HG03442 (cell line): ENCODE measurements at regions not wholly inside any gene's neighbourhood (a gene's known extent, or its start where the extent isn't known, plus 50 kb on each side); places are given as distances from the start of the nearest gene placed in this dataset.

Source experiments
- ATAC-seq: cut with Tn5 transposase; IDR thresholded peaks from one replicate; pipeline ENCODE4 v1.9.1; 2021; ENCODE audit warnings: mild to moderate bottlenecking, moderate library complexity; ENCODE audit not compliant: unreplicated experiment

- ATAC-seq, result no peak
Measured at GRCh38 chr13:71090990-71091389, 776.0 kb downstream of the DACH1 start.

- no peak for ATAC-seq
Measured at GRCh38 chr13:71089056-71089455, 777.9 kb downstream of the DACH1 start.

- ATAC-seq, result no peak
Measured at GRCh38 chr13:71087432-71087831, 779.6 kb downstream of the DACH1 start.

GRCh38 chr13:71087006-71087405 is 780.0 kb downstream of the DACH1 start:
- no peak for ATAC-seq

GRCh38 chr13:71082631-71083030 is 784.4 kb downstream of the DACH1 start:
- ATAC-seq, result no peak

GRCh38 chr13:71079638-71080037 is 787.4 kb downstream of the DACH1 start:
- no peak for ATAC-seq

GRCh38 chr13:71068041-71068440 is 799.0 kb downstream of the DACH1 start:
- ATAC-seq, result no peak

- no peak for ATAC-seq
Measured at GRCh38 chr13:71067165-71067815, 799.7 kb downstream of the DACH1 start.

GRCh38 chr13:71056581-71056980 is 810.4 kb downstream of the DACH1 start:
- ATAC-seq, result no peak

- ATAC-seq, result peak; percentile 35
Measured at GRCh38 chr13:71055644-71056043, 811.4 kb downstream of the DACH1 start.

- no peak for ATAC-seq
Measured at GRCh38 chr13:71055047-71055446, 812.0 kb downstream of the DACH1 start.

GRCh38 chr13:71054358-71054757 is 812.6 kb downstream of the DACH1 start:
- ATAC-seq, result peak; percentile 81

GRCh38 chr13:71051573-71051972 is 815.4 kb downstream of the DACH1 start:
- ATAC-seq, result no peak

- no peak for ATAC-seq
Measured at GRCh38 chr13:71046360-71047079, 820.5 kb downstream of the DACH1 start.

GRCh38 chr13:71045101-71045500 is 821.9 kb downstream of the DACH1 start:
- ATAC-seq, result no peak

- no peak for ATAC-seq
Measured at GRCh38 chr13:71039440-71039839, 827.6 kb downstream of the DACH1 start.

- no peak for ATAC-seq
Measured at GRCh38 chr13:71034018-71034417, 833.0 kb downstream of the DACH1 start.

GRCh38 chr13:71033026-71033425 is 834.0 kb downstream of the DACH1 start:
- no peak for ATAC-seq

GRCh38 chr13:71030784-71031183 is 836.2 kb downstream of the DACH1 start:
- no peak for ATAC-seq

GRCh38 chr13:71028884-71029283 is 838.1 kb downstream of the DACH1 start:
- no peak for ATAC-seq

- ATAC-seq, result no peak
Measured at GRCh38 chr13:71021825-71022422, 845.1 kb downstream of the DACH1 start.

GRCh38 chr13:71018995-71019394 is 848.0 kb downstream of the DACH1 start:
- no peak for ATAC-seq
